ENCODE measurements at regions not wholly inside any gene's neighbourhood (a gene's known extent, or its start where the extent isn't known, plus 50 kb on each side); places are given as distances from the start of the nearest gene placed in this dataset.
"Not testable (repeated sequence)": the region's sequence is repeated elsewhere in the genome, so short reads cannot be mapped to it uniquely, and the experiment has no call there.

DNA sequence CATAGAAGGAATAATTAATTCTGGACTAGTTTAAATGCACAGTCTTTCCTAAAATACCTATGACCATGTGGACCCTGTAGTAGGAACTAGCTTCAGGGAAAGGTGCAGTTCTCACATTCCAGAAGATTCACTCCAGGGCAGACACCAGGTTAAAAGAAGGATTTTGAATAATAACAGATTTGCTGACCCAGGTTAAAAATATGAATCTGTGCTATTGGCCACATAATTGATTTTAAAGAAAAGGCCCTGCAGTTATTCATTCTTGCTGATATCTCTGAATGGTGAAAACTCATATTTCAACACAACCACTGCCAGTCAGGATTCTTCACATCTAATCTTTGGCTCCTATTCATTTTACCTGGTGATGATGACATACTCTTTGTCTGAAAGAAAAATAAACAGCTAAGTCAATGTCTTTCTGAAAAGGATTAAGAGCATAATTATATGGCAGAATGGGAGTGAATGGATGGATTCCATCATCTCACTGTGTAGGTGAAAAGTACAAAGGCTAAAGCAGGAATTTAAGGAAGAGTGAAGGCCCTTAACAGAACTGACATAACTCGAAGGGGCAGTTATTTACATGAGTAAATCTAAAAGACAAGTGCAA is 432.8 kb downstream of the PDGFC start:
- DNase-seq = no peak

DNA sequence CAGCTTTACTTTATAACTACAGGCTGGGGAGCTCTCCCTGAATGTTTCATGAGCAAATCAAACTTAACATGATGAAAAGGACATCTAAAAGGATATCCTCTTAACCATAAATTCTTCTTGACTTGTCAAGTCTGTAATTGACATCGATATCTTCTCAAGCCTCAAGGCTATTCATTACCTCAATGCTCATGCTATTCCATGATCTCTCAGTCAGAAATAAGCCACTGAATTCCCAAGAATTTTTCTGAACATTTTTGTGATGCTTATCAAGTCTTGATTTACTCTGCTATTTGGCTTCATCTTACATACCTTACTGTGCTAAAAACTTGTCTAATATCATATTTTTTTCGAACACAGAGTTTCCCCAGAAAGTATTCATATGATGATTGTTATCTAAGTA is 433.4 kb downstream of the PDGFC start:
- no peak for DNase-seq

DNA sequence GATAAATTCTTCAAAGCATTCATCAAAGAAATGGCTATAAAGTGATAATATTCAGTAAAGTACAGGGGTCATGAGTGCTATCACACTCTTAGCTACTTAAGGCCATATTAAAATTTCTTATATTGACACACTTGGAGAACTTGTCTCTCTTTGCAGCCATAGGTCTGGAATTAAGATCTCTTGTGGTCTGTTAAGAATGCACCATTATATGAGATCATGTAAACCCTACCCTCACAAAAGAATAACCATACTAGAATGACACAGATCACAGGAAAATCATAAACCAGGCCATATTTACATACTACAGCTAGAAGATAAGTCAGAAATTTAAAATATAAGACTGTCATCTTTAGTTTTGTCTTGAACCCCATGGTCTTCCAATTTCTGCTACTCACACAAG is 434.3 kb downstream of the PDGFC start:
- no peak for DNase-seq

DNA sequence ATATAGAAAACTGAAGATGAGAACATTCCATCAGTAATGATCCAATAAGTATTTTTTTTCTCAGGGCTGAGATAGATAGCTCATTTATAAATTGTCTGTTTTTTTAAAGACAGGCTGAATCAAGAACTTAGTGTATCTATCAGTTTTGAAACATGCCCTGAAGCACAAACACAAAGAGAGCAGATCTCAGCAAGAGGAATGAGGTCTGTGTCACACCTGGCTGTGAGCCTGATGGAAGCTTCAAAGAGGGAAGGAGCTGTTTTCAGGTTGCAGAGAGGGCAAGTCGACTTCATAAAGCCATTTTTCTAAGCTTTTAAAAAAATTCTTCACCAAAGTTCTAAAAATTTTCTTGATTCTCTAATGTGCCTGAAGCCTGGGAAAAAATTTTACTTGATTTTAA is 434.9 kb downstream of the PDGFC start:
- DNase-seq = no peak

DNA sequence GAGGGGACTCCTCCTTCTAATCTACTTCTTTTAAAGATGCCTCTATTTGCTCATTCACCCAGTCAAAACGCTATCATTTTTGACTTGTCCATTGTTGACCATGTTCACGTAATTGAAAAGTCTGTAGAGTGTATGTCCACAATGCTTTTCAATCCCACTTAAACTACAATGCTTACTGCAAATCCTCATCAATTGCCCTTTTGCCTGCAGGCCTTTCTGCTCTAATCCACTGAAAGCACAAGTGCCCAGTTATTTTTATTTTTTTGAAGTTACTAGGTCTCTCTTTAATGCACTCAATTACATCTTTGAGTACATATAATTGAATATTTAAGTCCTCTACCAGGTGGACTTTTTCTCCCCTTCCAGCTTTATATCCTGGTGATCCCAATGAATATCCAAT is 437.4 kb downstream of the PDGFC start:
- no peak for DNase-seq

DNA sequence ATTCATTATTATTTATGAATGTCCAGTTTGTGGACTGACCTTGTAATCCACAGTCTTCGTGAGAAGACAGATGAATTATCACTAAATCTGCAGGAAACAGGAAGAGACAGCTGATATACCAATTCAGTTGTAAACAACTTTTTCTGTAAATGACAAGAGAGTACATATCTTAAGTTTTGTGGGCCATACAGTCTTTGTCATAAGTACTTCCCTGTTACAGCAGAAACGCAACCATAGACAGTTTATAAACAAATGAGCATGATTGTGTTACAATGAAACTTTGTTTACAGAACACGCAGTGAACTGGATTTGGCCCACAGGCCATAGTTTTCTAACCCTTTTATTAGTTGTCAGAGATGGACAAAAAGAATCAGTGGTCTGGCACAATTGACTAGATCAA is 443.4 kb downstream of the PDGFC start:
- no peak for DNase-seq

DNA sequence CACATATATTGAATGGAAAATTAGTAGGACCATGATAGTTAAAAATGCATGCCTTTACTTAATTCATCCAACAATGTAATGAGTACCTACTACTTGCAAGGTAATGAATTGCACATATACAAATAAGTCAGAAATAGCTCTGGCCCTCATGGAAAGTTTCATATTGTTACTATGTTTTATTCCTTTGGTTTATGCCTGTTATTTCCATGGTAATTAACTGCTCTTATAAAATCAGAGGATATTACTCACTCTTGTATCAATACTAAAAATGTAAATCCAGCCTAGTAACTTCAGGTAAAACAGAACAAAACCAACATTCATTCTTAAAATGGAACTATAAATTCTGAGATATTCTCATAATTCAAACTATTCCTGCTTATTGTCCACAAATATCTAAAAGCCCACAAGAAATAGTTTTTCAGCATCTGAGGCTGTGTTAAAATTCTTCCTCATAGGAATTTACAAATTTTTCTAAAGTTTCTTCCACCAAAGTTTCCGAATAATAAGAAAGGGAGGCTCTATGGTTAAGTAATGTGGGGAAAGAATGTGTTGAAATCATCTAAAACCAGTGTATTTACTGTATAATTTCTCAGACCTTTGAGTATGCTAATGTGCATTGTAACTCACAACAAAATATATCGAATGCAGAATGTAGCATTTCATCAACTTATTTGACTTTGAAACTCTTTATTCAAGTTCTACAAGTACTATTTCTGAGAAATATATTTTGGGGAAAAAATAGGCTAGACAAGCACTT is 444.2 kb downstream of the PDGFC start:
- no peak for DNase-seq

DNA sequence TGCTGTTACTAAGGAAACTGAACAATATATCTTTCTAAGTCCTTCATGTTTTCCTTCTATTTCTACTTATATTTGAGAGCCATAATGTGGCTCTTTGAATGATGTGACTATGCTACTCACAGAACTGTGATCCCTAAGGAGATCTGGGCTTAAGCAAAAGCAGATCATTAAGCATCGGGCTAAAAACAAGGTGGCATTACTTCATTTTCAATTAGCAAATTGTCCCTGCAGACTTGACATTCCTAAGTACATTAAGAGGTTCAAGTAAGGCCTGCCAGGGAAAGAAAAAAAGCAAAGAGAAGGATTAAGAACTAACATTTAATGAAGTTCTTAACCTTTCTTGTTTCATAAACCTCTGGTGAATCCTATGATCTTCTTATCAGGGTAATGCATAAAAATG is 447.6 kb downstream of the PDGFC start:
- no peak for DNase-seq

DNA sequence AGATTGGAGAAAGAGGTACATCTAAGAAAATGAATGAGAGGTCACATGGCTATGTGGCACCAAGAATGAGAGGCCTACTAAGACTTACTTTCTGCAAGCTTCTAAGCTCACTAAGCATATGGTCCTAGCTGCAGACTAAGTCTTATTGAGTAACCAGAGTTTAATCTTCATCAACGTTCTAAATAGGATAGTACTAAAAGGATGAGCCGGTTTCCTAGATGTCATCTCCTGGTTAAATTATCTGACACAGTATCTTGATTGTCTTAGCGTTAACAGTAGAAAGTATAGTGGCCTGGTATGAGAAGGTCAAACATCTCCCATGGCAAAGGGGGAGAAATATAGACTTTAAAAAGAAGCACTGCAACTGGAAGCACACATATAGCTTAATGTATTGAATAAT is 448.1 kb downstream of the PDGFC start:
- DNase-seq = no peak

DNA sequence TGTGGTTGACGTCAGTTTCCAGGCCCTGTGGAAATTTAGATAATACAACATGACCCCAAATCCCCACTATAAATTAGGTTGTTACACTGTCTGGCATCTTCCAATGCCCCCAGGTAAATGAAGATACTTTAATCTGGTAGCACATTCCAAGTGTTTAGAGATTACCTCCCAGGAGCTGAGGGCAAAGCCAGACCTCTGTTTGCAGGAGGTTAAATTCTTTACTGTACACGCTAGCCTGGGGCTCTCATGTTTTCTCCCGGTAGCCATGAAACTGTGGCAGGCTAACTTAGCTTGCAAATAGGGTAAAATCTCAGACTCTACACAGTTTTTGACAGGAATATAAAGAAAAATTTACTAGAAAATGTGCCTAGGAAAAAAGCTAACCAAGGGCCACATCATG is 450.0 kb downstream of the PDGFC start:
- DNase-seq = no peak

DNA sequence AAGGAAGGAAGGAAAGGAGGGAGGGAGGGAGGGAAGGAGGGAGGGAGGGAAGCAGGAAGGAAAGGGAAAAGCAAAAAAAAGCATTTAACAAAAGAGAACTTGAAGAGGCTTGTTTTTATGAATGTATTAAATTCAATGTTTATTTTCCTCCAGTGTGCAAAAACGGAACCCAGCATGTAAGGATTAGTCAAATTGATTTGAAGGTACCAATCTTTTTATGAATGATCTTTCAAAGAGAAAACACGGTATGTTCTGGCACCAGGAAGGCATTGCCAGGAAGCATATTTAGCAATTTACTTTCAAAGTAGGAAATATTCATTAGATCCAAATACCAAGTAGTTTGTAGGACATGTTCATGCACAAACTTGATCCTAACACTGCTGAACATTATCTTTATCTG is 453.6 kb downstream of the PDGFC start:
- DNase-seq = no peak

DNA sequence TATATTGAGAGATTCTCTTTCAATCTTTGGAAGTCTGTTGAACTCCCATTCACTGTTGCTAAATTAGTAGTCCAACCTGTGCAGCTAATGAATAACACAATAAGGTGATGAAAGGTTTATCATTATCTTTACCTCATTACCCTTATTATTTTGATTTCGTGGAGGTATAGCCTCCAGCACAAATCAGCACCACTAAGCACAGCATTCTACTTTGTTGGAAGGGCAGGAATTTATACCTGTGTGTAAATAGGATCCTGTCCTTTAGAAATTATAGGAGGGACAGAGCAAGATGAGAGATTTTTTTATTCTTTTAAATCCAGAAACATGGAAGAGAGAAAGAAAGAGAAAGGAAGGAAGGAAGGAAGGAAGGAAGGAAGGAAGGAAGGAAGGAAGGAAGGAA is 454.1 kb downstream of the PDGFC start:
- DNase-seq = no peak

DNA sequence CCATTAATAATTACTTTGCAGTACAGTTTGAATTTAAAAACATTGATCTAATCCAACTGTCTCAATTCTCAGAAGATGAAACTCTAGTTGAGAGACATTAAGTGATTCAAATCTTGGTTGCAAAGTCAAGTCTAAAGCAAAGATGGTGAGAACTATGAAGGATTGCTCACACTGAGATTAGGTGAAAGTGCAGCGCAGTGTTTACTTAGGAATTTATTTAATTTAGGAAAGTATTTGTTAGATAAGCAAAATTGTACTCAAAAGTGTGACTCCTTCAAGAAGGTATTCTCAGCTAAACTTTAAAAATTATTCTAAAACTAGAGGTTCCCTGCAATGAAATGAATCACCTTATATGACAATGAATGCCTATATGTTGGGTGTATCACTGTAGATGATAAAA is 454.9 kb downstream of the PDGFC start:
- no peak for DNase-seq

DNA sequence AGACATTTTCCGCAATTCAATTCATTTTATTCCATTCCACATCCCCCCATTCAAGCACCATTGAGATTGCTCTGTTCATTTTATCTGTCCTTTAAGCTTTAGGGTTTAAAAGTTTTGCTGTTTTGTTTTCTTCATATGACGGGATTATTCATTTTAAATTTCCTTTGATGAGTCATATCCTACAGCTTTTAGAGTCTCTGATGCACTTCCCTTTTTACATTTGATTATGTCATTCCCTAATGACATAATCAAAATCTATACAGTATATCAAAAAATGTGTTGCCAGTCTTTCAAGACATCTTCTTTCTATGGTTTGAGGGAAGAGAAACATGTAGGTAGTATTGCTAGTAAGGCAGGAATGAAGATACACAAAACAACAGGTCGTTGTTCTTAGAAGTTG is 456.3 kb downstream of the PDGFC start:
- DNase-seq = no peak

DNA sequence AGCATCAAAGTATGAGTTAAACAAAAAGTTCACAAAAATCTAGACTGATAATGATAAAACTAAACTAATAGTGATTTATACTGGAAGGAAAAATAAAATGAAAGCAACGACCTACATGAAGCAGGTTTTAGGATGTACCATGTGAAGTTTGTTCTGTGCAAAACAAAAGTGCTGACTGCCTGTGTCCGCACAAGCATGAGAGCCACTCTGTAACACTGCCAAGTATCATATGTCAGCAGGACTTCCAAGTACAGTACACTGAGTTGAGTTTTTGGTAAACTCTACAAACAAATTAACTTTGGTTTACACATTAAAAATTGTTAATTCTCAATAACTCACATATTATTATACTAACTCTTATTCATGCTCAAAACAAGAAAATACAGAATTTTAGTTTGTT is 459.0 kb downstream of the PDGFC start:
- no peak for DNase-seq

DNA sequence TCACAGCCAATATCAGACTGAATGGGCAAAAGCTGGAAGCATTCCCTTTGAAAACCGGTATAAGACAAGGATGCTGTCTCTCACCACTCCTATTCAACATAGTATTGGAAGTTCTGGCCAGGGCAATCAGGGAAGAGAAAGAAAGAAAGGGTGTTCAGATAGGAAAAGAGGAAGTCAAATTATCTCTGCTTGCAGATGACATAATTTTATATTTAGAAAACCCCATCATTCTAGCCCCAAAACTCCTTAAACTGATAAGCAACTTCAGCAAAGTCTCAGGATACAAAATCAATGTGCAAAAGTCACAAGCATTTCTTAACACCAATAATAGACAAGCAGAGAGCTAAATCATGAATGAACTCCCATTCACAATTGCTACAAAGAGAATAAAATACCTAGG is 461.7 kb downstream of the PDGFC start:
- DNase-seq = not testable (repeated sequence)

DNA sequence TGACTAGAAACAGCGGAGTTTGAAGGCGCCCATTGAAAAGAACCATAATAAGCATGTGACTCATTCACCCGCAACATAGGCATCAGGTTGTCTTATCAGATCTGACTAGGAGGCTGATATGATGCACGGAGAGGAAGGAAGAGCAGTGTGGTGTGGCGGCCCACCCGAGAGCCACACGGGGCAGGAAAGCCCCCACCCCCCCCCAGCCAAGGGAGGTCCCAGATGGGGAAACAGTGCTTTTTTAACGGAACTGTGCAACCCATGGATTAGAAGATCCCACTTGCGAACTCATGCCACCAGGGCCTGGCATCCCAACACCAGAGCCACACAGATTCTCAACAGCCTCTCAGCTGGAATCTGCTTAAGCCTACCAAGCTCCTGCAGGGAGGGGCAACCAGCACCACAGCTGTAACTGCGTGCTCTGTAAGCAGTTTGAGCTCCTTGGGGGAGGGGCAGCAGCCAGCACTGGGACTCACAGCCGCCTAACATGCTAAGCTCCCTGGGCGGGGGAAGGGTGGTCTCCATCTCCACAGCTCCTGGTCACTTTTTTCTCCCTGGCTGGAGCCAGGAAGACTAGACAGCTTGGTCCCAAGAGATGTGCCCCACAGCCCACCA is 466.2 kb downstream of the PDGFC start:
- DNase-seq = no peak

DNA sequence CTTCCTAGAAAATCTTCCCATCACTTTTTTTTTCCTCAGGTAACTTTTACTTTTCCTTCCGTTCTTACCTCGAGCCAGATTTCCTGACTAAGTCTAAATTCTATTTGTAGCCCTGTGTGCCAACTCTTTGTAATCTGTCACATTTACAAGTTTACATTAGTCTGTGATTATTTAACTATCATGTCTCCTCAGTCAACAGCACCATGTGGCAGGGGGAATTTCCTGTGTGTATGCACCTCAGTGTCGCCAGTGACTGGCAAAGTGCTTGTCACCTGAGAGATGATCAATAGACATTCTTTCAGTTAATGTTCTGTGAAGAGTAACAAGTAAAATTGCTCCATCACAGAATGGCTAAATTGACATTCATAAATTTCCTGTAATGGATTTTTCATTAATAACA is 468.5 kb downstream of the PDGFC start:
- DNase-seq = no peak

DNA sequence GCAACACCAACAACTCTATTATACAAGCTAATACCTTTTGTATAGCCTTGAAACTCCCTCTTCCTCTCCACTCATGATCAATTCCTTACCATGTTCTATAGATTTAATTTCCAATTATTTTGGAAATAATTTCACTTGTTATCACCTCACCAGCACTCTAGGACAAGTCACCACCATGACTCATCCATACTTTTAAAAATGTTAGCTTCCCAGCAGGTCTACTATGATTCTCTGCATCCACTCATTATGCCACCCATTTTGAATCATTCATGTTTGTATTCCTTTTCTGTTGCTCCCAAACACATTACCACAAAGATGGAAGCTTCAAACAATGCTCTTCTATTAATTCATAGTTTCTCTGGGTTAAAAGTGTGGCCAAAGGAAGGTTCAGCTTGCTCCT is 469.6 kb downstream of the PDGFC start:
- DNase-seq = no peak

DNA sequence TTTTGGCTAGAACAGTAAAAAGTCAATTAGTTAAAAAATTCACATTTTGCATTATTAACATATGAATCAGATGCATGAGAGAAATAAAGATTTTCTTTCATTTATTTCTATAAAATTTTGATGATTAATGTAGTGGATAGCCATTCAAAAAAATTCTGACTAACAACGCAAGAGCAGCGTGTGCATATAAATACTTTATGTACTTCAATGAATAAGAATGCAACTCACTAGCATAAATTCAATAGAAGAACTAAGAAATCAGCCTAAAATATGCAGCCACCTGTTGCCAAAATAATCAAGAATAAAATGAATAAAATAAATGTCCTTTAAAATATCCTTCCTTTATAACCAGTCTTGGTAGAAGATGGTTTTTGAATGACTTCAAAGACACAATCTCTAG is 471.9 kb downstream of the PDGFC start:
- DNase-seq = no peak

DNA sequence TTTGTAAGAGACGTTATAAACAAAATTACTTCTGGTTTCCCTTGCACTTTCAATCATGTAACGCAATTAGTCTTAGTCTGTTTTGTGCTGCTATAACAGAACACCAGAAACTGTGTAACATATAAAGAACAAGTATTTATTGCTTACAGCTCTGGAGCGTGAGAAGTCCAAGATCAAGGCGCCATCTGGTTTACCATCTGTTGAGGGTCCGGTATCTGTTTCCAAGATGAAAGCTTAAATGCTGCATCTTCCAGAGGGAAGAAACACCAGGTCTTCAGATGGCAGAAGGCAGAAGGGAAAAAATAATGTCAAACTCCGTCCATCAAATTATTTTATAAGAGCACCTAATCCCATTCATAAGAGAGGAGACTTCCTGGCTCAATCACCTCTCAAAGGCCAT is 474.1 kb downstream of the PDGFC start:
- no peak for DNase-seq

DNA sequence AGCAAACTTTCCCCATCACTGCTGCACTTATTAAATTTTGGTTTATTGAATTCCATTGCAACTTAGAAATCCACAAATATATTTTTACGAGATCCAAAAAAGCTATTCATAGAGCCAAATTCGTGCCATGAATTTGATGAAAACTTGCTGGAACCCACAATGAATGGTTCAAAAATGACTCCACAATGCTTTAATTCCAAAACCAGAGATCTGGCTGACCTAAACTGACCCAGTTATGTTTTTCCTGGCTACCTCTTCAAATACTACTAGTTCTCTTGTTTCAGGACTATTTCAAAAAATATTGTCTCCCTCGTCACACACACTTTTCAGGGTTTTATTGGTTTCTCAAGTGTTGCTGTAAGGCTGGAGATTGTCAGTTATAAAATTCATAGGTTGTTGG is 474.8 kb downstream of the PDGFC start:
- DNase-seq = no peak

DNA sequence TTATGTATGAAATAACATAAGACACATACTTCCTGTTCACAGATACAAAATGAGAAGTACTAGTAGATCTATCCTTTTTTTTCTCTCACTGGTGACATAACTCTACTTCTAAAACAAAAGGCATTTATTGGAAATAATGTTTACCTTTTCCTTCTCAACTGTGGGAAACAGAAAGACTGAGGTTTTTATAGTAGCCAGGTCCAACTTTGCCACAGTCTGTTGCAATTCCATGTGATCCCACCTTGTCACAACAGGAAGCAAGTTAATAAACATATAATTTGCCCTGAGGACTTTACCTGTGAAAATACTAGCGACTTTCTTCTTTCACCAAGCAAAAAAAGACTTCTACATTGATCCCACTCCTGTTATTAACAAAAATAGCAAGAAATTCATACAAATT is 475.8 kb downstream of the PDGFC start:
- DNase-seq = no peak

DNA sequence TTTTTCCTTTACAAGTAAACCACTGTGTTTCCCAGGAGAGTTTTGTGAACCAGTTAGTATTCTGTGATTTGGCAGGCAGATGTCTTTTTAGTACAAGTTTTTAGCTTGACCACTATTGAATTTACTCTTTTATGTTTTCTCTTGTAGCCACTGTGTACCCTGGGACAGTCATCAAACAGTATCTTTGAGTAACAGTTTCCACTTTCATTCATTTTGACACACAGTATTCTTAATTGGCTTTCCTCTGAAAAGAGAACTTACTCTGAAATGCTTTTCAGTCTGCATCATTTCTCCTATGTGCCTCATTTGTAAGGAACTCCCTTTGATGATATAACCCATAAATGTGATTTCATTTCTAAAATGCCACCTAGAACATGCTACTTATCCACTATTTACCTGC is 476.5 kb downstream of the PDGFC start:
- DNase-seq = no peak

DNA sequence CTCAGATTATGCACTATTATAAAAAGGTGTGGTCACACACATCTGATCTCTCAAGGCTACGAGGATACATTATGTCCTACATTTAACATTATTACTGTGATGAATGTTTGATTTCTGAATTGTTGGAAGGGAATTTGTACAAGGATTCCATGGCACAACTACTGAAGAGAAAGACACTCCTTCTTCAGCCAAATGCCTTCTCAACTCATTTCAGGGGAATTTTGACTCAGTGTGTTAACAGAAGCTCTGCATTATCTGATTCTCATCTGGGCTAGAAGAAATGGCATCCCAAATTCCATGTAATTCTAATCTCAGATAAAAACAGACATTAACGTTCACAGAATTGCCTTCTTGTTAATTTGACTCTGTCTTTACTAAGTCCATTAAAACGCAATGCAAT is 477.7 kb downstream of the PDGFC start:
- no peak for DNase-seq
